Liver (tissue), 8 donors: ENCODE measurements at regions not wholly inside any gene's neighbourhood (a gene's known extent, or its start where the extent isn't known, plus 50 kb on each side); places are given as distances from the start of the nearest gene placed in this dataset.

Experiments
- DNase-seq: peaks from one replicate; pipeline ENCODE4 v3.0.0-alpha.2; 2017; ENCODE audit warnings: low spot score
- H3K27ac ChIP-seq, 2 donors: one replicate each; pipeline ENCODE4 v1.7.0; 2013; ENCODE audit warnings: inconsistent platforms in 2 of 2, low read length in 2 of 2, control low read depth in 1 of 2, low read depth in 1 of 2, mild to moderate bottlenecking in 1 of 2
- H3K27me3 ChIP-seq, 4 donors: one replicate each; pipeline versions ENCODE4 v1.6.1 to v1.7.0; 2013; ENCODE audit warnings: low read length in 3 of 4, inconsistent platforms in 1 of 4, mild to moderate bottlenecking in 1 of 4, moderate library complexity in 1 of 4; ENCODE audit not compliant: control insufficient read depth in 4 of 4, insufficient read depth in 4 of 4
- H3K36me3 ChIP-seq, 4 donors: one replicate each; pipeline versions ENCODE4 v1.6.1 to v1.7.0; 2013; ENCODE audit warnings: low read length in 3 of 4, mild to moderate bottlenecking in 3 of 4, low read depth in 1 of 4, moderate library complexity in 1 of 4; ENCODE audit not compliant: control insufficient read depth in 4 of 4, insufficient read depth in 3 of 4
- H3K4me1 ChIP-seq, 4 donors: one replicate each; pipeline versions ENCODE4 v1.6.1 to v1.7.0; 2013; ENCODE audit warnings: low read length in 3 of 4, mild to moderate bottlenecking in 3 of 4, moderate library complexity in 1 of 4; ENCODE audit not compliant: control insufficient read depth in 4 of 4, insufficient read depth in 4 of 4
- H3K4me3 ChIP-seq, 3 donors: one replicate each; pipeline versions ENCODE4 v1.6.1 to v1.7.0; 2013; ENCODE audit warnings: low read length in 3 of 3, control low read depth in 1 of 3, low read depth in 1 of 3, mild to moderate bottlenecking in 1 of 3
- H3K9ac ChIP-seq, 2 donors: one replicate each; pipeline ENCODE4 v1.7.0; 2013; ENCODE audit warnings: low read length in 2 of 2, mild to moderate bottlenecking in 2 of 2, moderate library complexity in 2 of 2, control low read depth in 1 of 2, low read depth in 1 of 2
- H3K9me3 ChIP-seq, 4 donors: one replicate each; pipeline versions ENCODE4 v1.6.1 to v1.7.0; 2013; ENCODE audit warnings: low read length in 3 of 4; ENCODE audit not compliant: control insufficient read depth in 4 of 4
- FOXA1 ChIP-seq: IDR thresholded peaks from 2 replicates; pipeline ENCODE4 v1.6.1; 2016; ENCODE audit warnings: antibody characterized with exemption
- FOXA2 ChIP-seq: IDR thresholded peaks from 2 replicates; pipeline ENCODE4 v1.6.1; 2016; ENCODE audit warnings: antibody characterized with exemption
- GABPA ChIP-seq, 2 donors: IDR thresholded peaks in 1 of 2; conservative IDR thresholded peaks in 1 of 2; 2 replicates each; pipeline ENCODE4 v1.6.1; 2016; ENCODE audit warnings: antibody characterized with exemption in 2 of 2, mild to moderate bottlenecking in 1 of 2, moderate library complexity in 1 of 2
- HNF4A ChIP-seq, 2 donors: conservative IDR thresholded peaks; 2 replicates each; pipeline ENCODE4 v1.6.1; 2016; ENCODE audit warnings: antibody characterized with exemption in 2 of 2, mild to moderate bottlenecking in 2 of 2
- HNF4G ChIP-seq: IDR thresholded peaks from 2 replicates; pipeline ENCODE4 v1.6.1; 2016; ENCODE audit warnings: antibody characterized with exemption
- NR2F2 ChIP-seq: IDR thresholded peaks from 2 replicates; pipeline ENCODE4 v1.6.1; 2016; ENCODE audit warnings: antibody characterized with exemption
- RAD21 ChIP-seq, 2 donors: IDR thresholded peaks; 2 replicates each; pipeline ENCODE4 v1.6.1; 2016; ENCODE audit warnings: antibody characterized with exemption in 2 of 2, mild to moderate bottlenecking in 2 of 2
- REST ChIP-seq: IDR thresholded peaks from 2 replicates; pipeline ENCODE4 v1.6.1; 2016; ENCODE audit warnings: antibody characterized with exemption, mild to moderate bottlenecking
- RXRA ChIP-seq, 2 donors: IDR thresholded peaks; 2 replicates each; pipeline ENCODE4 v1.6.1; 2017 to 2018; ENCODE audit warnings: antibody characterized with exemption in 2 of 2, mild to moderate bottlenecking in 1 of 2
- SP1 ChIP-seq: IDR thresholded peaks from 2 replicates; pipeline ENCODE4 v1.6.1; 2018; ENCODE audit warnings: antibody characterized with exemption, mild to moderate bottlenecking
- TAF1 ChIP-seq: conservative IDR thresholded peaks from 2 replicates; pipeline ENCODE4 v1.6.1; 2016; ENCODE audit warnings: antibody characterized with exemption, mild to moderate bottlenecking
- YY1 ChIP-seq: IDR thresholded peaks from 2 replicates; pipeline ENCODE4 v1.6.1; 2016; ENCODE audit warnings: antibody characterized with exemption, mild to moderate bottlenecking
- ZBTB33 ChIP-seq: IDR thresholded peaks from 2 replicates; pipeline ENCODE4 v1.6.1; 2016; ENCODE audit warnings: antibody characterized with exemption
- WGBS: extraction: QIAGEN DNeasy Blood & Tissue Kit; methylation state at CpG from one replicate; pipeline ENCODE4 v1.1.7; 2013; 5-methylcytosine and 5-hydroxymethylcytosine counted together
- TF ChIP-seq, protein P1 (sequence below): fragments of 150-350 bp; IDR thresholded peaks from 2 replicates; pipeline ENCODE4 v1.5.1; 2017; ENCODE audit warnings: improper control_type of control experiment, low read depth, low read length; ENCODE audit not compliant: missing input control
- TF ChIP-seq, protein P2 (sequence below): IDR thresholded peaks from 2 replicates; pipeline ENCODE4 v1.6.1; 2016; ENCODE audit warnings: antibody characterized with exemption
- TF ChIP-seq, protein P3 (sequence below): IDR thresholded peaks from 2 replicates; pipeline ENCODE4 v1.6.1; 2016; ENCODE audit warnings: antibody characterized with exemption
- donor health status: healthy.
- donor health status: healthy.
- donor health status: healthy.
- donor health status: healthy.
- donor health status: healthy.

DNA sequence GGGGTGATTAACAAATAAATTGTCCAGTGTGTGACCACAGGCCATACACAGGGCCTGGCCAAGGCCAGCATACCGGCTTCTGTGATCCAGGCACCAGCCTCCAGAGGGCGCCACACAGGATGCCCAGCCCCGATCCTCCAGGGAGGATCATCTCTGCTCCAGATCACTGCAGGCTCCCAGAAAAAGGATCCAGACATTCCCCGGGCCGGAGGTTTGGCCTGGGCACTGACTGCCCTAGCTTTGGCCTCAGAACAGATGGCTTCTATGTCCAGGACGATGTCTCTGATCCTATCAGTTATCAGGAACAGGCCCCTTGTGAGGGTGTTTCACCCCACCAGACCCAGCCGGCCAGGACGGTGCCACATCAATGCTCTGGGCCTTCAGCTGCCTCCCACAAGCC lies 74.5 kb upstream of the LMO1 start:
- Histone ChIP-seq H3K4me1 (no peaks in the 10 kb centered on the region), H3K9ac (no peak overlapping the region), H3K36me3 (no peaks in the 10 kb centered on the region), H3K4me3 (no peak overlapping the region), H3K27me3 (peaks cover 0 to 3% (median 1%) of the 10 kb centered on the region in 4 donors), H3K27ac (no peak overlapping the region), H3K9me3 (no peaks in the 10 kb centered on the region)
- peak; percentile 54 for DNase-seq
- 47% methylated on average over 8 of the region's 8 CpGs for WGBS
- TF ChIP-seq HNF4G (no peak), GABPA (IDR thresholded peaks at IDR 0.05 in 1 of 2, conservative IDR thresholded peaks at IDR 0.05 in 1 of 2) (no peak), RAD21 (IDR thresholded peaks at IDR 0.05) (peak; percentile 43 to 73), SP1 (no peak), HNF4A (conservative IDR thresholded peaks at IDR 0.05) (no peak)
- TF ChIP-seq, protein P1, sequence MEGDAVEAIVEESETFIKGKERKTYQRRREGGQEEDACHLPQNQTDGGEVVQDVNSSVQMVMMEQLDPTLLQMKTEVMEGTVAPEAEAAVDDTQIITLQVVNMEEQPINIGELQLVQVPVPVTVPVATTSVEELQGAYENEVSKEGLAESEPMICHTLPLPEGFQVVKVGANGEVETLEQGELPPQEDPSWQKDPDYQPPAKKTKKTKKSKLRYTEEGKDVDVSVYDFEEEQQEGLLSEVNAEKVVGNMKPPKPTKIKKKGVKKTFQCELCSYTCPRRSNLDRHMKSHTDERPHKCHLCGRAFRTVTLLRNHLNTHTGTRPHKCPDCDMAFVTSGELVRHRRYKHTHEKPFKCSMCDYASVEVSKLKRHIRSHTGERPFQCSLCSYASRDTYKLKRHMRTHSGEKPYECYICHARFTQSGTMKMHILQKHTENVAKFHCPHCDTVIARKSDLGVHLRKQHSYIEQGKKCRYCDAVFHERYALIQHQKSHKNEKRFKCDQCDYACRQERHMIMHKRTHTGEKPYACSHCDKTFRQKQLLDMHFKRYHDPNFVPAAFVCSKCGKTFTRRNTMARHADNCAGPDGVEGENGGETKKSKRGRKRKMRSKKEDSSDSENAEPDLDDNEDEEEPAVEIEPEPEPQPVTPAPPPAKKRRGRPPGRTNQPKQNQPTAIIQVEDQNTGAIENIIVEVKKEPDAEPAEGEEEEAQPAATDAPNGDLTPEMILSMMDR, result peak; percentile 51

GRCh38 chr11:8337130-8337795 lies 73.6 kb upstream of the LMO1 start:
- 86% methylated on average over 19 of the region's 19 CpGs for WGBS
- Histone ChIP-seq H3K9me3 (no peaks in the 10 kb centered on the region), H3K27me3 (peaks cover 0 to 3% (median 1%) of the 10 kb centered on the region in 4 donors), H3K4me1 (no peaks in the 10 kb centered on the region), H3K36me3 (no peaks in the 10 kb centered on the region), H3K4me3 (no peak overlapping the region), H3K27ac (no peak overlapping the region), H3K9ac (no peak overlapping the region)
- DNase-seq, result no peak
- TF ChIP-seq FOXA1 (no peak), NR2F2 (no peak), YY1 (no peak), REST (no peak), TAF1 (no peak), HNF4A (conservative IDR thresholded peaks at IDR 0.05) (no peak), FOXA2 (no peak), RXRA (IDR thresholded peaks at IDR 0.05) (no peak), ZBTB33 (no peak), GABPA (IDR thresholded peaks at IDR 0.05 in 1 of 2, conservative IDR thresholded peaks at IDR 0.05 in 1 of 2) (no peak), RAD21 (IDR thresholded peaks at IDR 0.05) (no peak)
- TF ChIP-seq, protein P2, sequence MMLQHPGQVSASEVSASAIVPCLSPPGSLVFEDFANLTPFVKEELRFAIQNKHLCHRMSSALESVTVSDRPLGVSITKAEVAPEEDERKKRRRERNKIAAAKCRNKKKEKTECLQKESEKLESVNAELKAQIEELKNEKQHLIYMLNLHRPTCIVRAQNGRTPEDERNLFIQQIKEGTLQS, result no peak
- TF ChIP-seq, protein P1, result no peak
- TF ChIP-seq, protein P3, sequence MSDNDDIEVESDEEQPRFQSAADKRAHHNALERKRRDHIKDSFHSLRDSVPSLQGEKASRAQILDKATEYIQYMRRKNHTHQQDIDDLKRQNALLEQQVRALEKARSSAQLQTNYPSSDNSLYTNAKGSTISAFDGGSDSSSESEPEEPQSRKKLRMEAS, result no peak
